Liver (tissue), 7 donors: ENCODE measurements at regions not wholly inside any gene's neighbourhood (a gene's known extent, or its start where the extent isn't known, plus 50 kb on each side); places are given as distances from the start of the nearest gene placed in this dataset.
"Not testable (repeated sequence)": the region's sequence is repeated elsewhere in the genome, so short reads cannot be mapped to it uniquely, and the experiment has no call there.

Experiments used
- DNase-seq: peaks from one replicate; pipeline ENCODE4 v3.0.0-alpha.2; 2017; ENCODE audit warnings: low spot score
- H3K27ac ChIP-seq, 2 donors: one replicate each; pipeline ENCODE4 v1.7.0; 2013; ENCODE audit warnings: inconsistent platforms in 2 of 2, low read length in 2 of 2, control low read depth in 1 of 2, low read depth in 1 of 2, mild to moderate bottlenecking in 1 of 2
- H3K27me3 ChIP-seq, 4 donors: one replicate each; pipeline versions ENCODE4 v1.6.1 to v1.7.0; 2013; ENCODE audit warnings: low read length in 3 of 4, inconsistent platforms in 1 of 4, mild to moderate bottlenecking in 1 of 4, moderate library complexity in 1 of 4; ENCODE audit not compliant: control insufficient read depth in 4 of 4, insufficient read depth in 4 of 4
- H3K36me3 ChIP-seq, 4 donors: one replicate each; pipeline versions ENCODE4 v1.6.1 to v1.7.0; 2013; ENCODE audit warnings: low read length in 3 of 4, mild to moderate bottlenecking in 3 of 4, low read depth in 1 of 4, moderate library complexity in 1 of 4; ENCODE audit not compliant: control insufficient read depth in 4 of 4, insufficient read depth in 3 of 4
- H3K4me1 ChIP-seq, 4 donors: one replicate each; pipeline versions ENCODE4 v1.6.1 to v1.7.0; 2013; ENCODE audit warnings: low read length in 3 of 4, mild to moderate bottlenecking in 3 of 4, moderate library complexity in 1 of 4; ENCODE audit not compliant: control insufficient read depth in 4 of 4, insufficient read depth in 4 of 4
- H3K4me3 ChIP-seq, 3 donors: one replicate each; pipeline versions ENCODE4 v1.6.1 to v1.7.0; 2013; ENCODE audit warnings: low read length in 3 of 3, control low read depth in 1 of 3, low read depth in 1 of 3, mild to moderate bottlenecking in 1 of 3
- H3K9ac ChIP-seq, 2 donors: one replicate each; pipeline ENCODE4 v1.7.0; 2013; ENCODE audit warnings: low read length in 2 of 2, mild to moderate bottlenecking in 2 of 2, moderate library complexity in 2 of 2, control low read depth in 1 of 2, low read depth in 1 of 2
- H3K9me3 ChIP-seq, 4 donors: one replicate each; pipeline versions ENCODE4 v1.6.1 to v1.7.0; 2013; ENCODE audit warnings: low read length in 3 of 4; ENCODE audit not compliant: control insufficient read depth in 4 of 4
- EGR1 ChIP-seq, 2 donors: IDR thresholded peaks; 2 replicates each; pipeline ENCODE4 v1.6.1; 2016 to 2018; ENCODE audit warnings: antibody characterized with exemption in 2 of 2, low read depth in 2 of 2
- FOXA1 ChIP-seq: IDR thresholded peaks from 2 replicates; pipeline ENCODE4 v1.6.1; 2016; ENCODE audit warnings: antibody characterized with exemption
- FOXA2 ChIP-seq: IDR thresholded peaks from 2 replicates; pipeline ENCODE4 v1.6.1; 2016; ENCODE audit warnings: antibody characterized with exemption
- GABPA ChIP-seq, 2 donors: IDR thresholded peaks in 1 of 2; conservative IDR thresholded peaks in 1 of 2; 2 replicates each; pipeline ENCODE4 v1.6.1; 2016; ENCODE audit warnings: antibody characterized with exemption in 2 of 2, mild to moderate bottlenecking in 1 of 2, moderate library complexity in 1 of 2
- HNF4A ChIP-seq, 2 donors: conservative IDR thresholded peaks; 2 replicates each; pipeline ENCODE4 v1.6.1; 2016; ENCODE audit warnings: antibody characterized with exemption in 2 of 2, mild to moderate bottlenecking in 2 of 2
- NR2F2 ChIP-seq: IDR thresholded peaks from 2 replicates; pipeline ENCODE4 v1.6.1; 2016; ENCODE audit warnings: antibody characterized with exemption
- SP1 ChIP-seq: IDR thresholded peaks from 2 replicates; pipeline ENCODE4 v1.6.1; 2018; ENCODE audit warnings: antibody characterized with exemption, mild to moderate bottlenecking
- TAF1 ChIP-seq: conservative IDR thresholded peaks from 2 replicates; pipeline ENCODE4 v1.6.1; 2016; ENCODE audit warnings: antibody characterized with exemption, mild to moderate bottlenecking
- ZBTB33 ChIP-seq: IDR thresholded peaks from 2 replicates; pipeline ENCODE4 v1.6.1; 2016; ENCODE audit warnings: antibody characterized with exemption
- WGBS: extraction: QIAGEN DNeasy Blood & Tissue Kit; methylation state at CpG from one replicate; pipeline ENCODE4 v1.1.7; 2013; 5-methylcytosine and 5-hydroxymethylcytosine counted together
- donor health status: healthy.
- donor health status: healthy.
- donor health status: healthy.
- donor health status: healthy.

GRCh38 chr2:107721178-107721577 is 105.5 kb upstream of the RGPD4 start:
- no peaks in the 10 kb centered on the region for H3K4me1 ChIP-seq
- no peak overlapping the region for H3K27ac ChIP-seq
- H3K9me3 ChIP-seq: no peaks in the 10 kb centered on the region
- 76% methylated on average over 3 of the region's 3 CpGs for WGBS
- H3K4me3 ChIP-seq: no peak overlapping the region
- H3K9ac ChIP-seq: no peak overlapping the region
- no peak for TF ChIP-seq GABPA (IDR thresholded peaks at IDR 0.05 in 1 of 2, conservative IDR thresholded peaks at IDR 0.05 in 1 of 2)
- no peak for TF ChIP-seq SP1
- no peak for TF ChIP-seq EGR1 (IDR thresholded peaks at IDR 0.05; ENCODE audit: low read depth in 2 of 2)
- no peak for TF ChIP-seq ZBTB33
- TF ChIP-seq HNF4A (conservative IDR thresholded peaks at IDR 0.05): no peak
- H3K36me3 ChIP-seq: no peaks in the 10 kb centered on the region
- H3K27me3 ChIP-seq: no peaks in the 10 kb centered on the region
- DNase-seq: no peak

GRCh38 chr2:107721586-107721985 is 105.1 kb upstream of the RGPD4 start:
- 60% methylated on average over 2 of the region's 2 CpGs for WGBS
- Histone ChIP-seq H3K27ac (no peak overlapping the region), H3K9me3 (no peaks in the 10 kb centered on the region), H3K9ac (no peak overlapping the region), H3K4me3 (no peak overlapping the region), H3K36me3 (no peaks in the 10 kb centered on the region), H3K4me1 (no peaks in the 10 kb centered on the region), H3K27me3 (no peaks in the 10 kb centered on the region)
- TF ChIP-seq GABPA (IDR thresholded peaks at IDR 0.05 in 1 of 2, conservative IDR thresholded peaks at IDR 0.05 in 1 of 2): no peak
- DNase-seq: no peak

- WGBS: 94% methylated on average over 1 of the region's 1 CpG
- not testable (repeated sequence) for H3K9me3 ChIP-seq, H3K36me3 ChIP-seq, H3K9ac ChIP-seq, H3K27me3 ChIP-seq, H3K27ac ChIP-seq, H3K4me3 ChIP-seq, H3K4me1 ChIP-seq, DNase-seq
Measured at GRCh38 chr2:107725824-107726223, 100.9 kb upstream of the RGPD4 start.

GRCh38 chr2:107727318-107727717 is 99.4 kb upstream of the RGPD4 start:
- no peak for DNase-seq
- Histone ChIP-seq H3K9me3 (no peaks in the 10 kb centered on the region), H3K9ac (no peak overlapping the region), H3K4me3 (no peak overlapping the region), H3K27me3 (no peaks in the 10 kb centered on the region), H3K4me1 (no peaks in the 10 kb centered on the region), H3K36me3 (no peaks in the 10 kb centered on the region), H3K27ac (no peak overlapping the region)
- no peak for TF ChIP-seq ZBTB33
- TF ChIP-seq NR2F2: no peak
- TF ChIP-seq FOXA1: no peak
- no peak for TF ChIP-seq GABPA (IDR thresholded peaks at IDR 0.05 in 1 of 2, conservative IDR thresholded peaks at IDR 0.05 in 1 of 2)
- TF ChIP-seq HNF4A (conservative IDR thresholded peaks at IDR 0.05): no peak
- no peak for TF ChIP-seq FOXA2
- TF ChIP-seq TAF1: no peak
